ENCODE measurements at regions not wholly inside any gene's neighbourhood (a gene's known extent, or its start where the extent isn't known, plus 50 kb on each side); places are given as distances from the start of the nearest gene placed in this dataset.

- intact Hi-C loops (cut with micrococcal nuclease; ENCODE audit: unreplicated experiment), result no loop called here
- H3K4me1 ChIP-seq (ENCODE audit: control insufficient read depth, insufficient read depth, low read length), result no peaks in the 10 kb centered on the region
Measured at GRCh38 chr5:107776506-107776905, 105.8 kb upstream of the EFNA5 start.

GRCh38 chr5:107774316-107774715 is 103.6 kb upstream of the EFNA5 start:
- DNase-seq (ENCODE audit: low read depth, low spot score) (no peak), ATAC-seq (no peak)
- CTCF ChIA-PET, result no interaction called here
- no peaks in the 10 kb centered on the region for H3K36me3 ChIP-seq (ENCODE audit: control insufficient read depth, insufficient read depth, low read length)
- intact Hi-C loops (cut with micrococcal nuclease; ENCODE audit: unreplicated experiment) (no loop called here), in situ Hi-C loops (cut with HindIII; ENCODE audit: low pct_unique_long_range_greater_than_20kb, low sequenced_read_pairs) (no loop called here)
- no peak overlapping the region for H3K27ac ChIP-seq (ENCODE audit: low read length)
- no peaks in the 10 kb centered on the region for H3K4me1 ChIP-seq (ENCODE audit: control insufficient read depth, insufficient read depth, low read length)
- H3K9me3 ChIP-seq (ENCODE audit: control insufficient read depth, insufficient read depth, low read depth, low read length), result no peaks in the 10 kb centered on the region
- H3K4me3 ChIP-seq (ENCODE audit: low read depth in 2 of 2, low read length in 2 of 2), result no peak overlapping the region
- POLR2A ChIA-PET, result no interaction called here
- H3K27me3 ChIP-seq (ENCODE audit: control insufficient read depth, insufficient read depth, low read length), result peaks cover 2% of the 10 kb centered on the region
- BruUV-seq (replicated peaks), result no TSS peak
- TF ChIP-seq SIN3A (IDR thresholded peaks at IDR 0.05; ENCODE audit: borderline replicate concordance, insufficient read depth, low read depth, low read length) (no peak), TCF7L2 (IDR thresholded peaks at IDR 0.05; ENCODE audit: low read depth, low read length) (no peak), CTCF (IDR thresholded peaks at IDR 0.05) (no peak), POLR2AphosphoS5 (IDR thresholded peaks at IDR 0.05; ENCODE audit: low read depth, low read length) (no peak), REST (IDR thresholded peaks at IDR 0.05; ENCODE audit: insufficient read depth in 1 of 2, low read depth in 2 of 2, low read length in 1 of 2) (no peak)

More at GRCh38 chr5:107776506-107776905, 105.8 kb upstream of the EFNA5 start:
- no peaks in the 10 kb centered on the region; the same call in 1 of the 2 replicates for H3K27me3 ChIP-seq (ENCODE audit: control insufficient read depth, insufficient read depth, low read length)
- ATAC-seq (no peak), DNase-seq (ENCODE audit: low read depth, low spot score) (no peak)
- TF ChIP-seq SIN3A (IDR thresholded peaks at IDR 0.05; ENCODE audit: borderline replicate concordance, insufficient read depth, low read depth, low read length) (no peak), CTCF (IDR thresholded peaks at IDR 0.05) (no peak), POLR2AphosphoS5 (IDR thresholded peaks at IDR 0.05; ENCODE audit: low read depth, low read length) (no peak), REST (IDR thresholded peaks at IDR 0.05; ENCODE audit: insufficient read depth in 1 of 2, low read depth in 2 of 2, low read length in 1 of 2) (no peak), TCF7L2 (IDR thresholded peaks at IDR 0.05; ENCODE audit: low read depth, low read length) (no peak)
- no peak overlapping the region for H3K27ac ChIP-seq (ENCODE audit: low read length)
- in situ Hi-C loops (cut with HindIII; ENCODE audit: low pct_unique_long_range_greater_than_20kb, low sequenced_read_pairs), result no loop called here
- H3K9me3 ChIP-seq (ENCODE audit: control insufficient read depth, insufficient read depth, low read depth, low read length), result no peaks in the 10 kb centered on the region
- no peak overlapping the region for H3K4me3 ChIP-seq (ENCODE audit: low read depth in 2 of 2, low read length in 2 of 2)
- CTCF ChIA-PET, result no interaction called here
- POLR2A ChIA-PET, result no interaction called here
- no peaks in the 10 kb centered on the region for H3K36me3 ChIP-seq (ENCODE audit: control insufficient read depth, insufficient read depth, low read length)
- no TSS peak for BruUV-seq (replicated peaks)
